Left hindlimb (tissue), 1 donor: ENCODE measurements at regions not wholly inside any gene's neighbourhood (a gene's known extent, or its start where the extent isn't known, plus 50 kb on each side); places are given as distances from the start of the nearest gene placed in this dataset.
"Not testable (repeated sequence)": the region's sequence is repeated elsewhere in the genome, so short reads cannot be mapped to it uniquely, and the experiment has no call there.

Source experiments
- DNase-seq: peaks from one replicate; pipeline ENCODE4 v3.0.0-alpha.2; 2018

DNA sequence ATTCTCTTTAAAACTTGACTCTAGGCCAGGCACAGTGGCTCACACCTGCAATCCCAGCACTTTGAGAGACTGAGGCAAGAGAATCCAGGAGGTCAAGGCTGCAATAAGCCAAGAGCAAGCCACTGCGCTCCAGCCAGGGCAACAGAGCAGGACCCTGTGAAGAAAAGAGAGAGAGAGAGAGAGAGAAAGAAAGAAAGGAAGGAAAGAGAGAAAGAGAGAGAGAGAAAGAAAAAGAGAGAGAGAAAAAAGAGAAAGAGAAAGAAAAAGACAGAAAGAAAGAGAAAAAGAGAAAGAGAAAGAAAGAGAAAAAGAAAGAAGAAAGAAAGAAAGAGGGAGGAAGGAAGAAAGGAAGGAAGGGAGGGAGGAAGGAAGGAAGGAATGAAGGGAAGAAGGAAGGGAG lies 76.7 kb downstream of the RIN2 start:
- DNase-seq = no peak

DNA sequence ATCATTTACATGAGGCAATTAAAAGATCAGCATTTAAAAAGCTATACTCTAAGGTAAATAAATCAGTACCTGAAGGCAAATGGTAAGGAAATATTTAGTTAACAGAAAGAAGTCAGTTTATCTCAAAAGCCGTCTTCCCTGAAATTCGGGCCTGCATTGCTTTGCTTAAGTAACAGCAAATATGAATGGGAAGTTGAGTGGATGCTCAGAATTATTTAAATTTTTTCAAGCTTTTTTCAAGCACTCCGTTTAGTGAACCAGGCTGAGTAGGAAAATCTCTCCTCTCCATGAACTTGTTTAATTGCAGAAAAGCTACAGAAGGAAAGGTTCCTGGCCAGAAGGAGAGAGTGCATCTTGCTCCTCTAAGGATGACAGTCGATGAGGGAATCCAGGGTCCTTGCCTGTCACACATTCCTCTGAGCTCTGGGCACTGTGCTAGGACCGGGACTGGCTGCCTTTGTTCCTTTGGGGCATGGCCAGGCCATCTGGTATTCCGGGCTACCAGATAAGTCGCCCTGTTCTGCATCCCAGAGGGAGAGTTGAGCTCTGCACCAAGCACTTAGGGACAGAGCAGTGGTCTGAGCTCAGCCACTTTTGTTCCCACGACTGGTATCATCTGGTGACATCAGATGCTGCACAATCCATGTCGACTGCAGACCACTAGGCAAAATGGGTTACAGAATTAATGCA lies 77.6 kb downstream of the RIN2 start:
- no peak for DNase-seq

DNA sequence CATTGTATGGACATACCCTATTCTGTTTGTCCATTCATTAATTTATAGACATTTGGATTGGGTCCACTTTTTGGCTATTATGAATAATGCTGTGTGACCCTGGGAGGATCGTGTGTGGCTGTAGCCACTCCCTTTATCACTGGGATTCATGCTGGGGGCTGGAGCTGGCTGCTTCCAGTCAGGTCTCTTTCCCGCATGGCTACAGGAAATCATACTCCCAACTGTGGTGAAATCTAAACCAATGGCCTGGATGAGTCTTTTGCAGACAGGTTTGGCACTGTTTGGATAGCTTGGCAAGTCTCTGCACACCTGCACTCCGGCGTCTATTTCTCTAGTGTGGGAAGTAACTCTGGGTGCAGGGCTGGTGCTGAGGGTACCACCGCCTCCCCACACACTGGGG lies 80.4 kb downstream of the RIN2 start:
- DNase-seq = no peak

DNA sequence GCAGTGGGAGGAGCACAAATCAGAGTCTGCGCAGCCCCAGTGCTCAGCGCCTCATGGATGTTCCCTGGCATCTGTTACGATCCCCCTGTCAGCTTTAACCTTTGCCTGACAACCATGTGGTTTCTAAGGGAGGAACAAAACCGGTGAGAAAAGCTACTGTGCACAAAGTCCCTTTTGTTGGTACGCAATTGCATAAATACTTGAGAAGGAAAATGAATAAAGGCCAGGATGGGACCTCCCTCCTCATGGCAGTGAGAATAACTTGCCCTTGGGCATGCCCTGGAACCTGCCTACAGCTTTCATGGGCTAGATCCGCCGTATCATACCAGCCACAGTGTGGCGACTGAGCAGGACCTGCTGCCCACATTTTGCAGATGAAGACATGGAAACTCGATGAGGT lies 81.0 kb downstream of the RIN2 start:
- DNase-seq = no peak

DNA sequence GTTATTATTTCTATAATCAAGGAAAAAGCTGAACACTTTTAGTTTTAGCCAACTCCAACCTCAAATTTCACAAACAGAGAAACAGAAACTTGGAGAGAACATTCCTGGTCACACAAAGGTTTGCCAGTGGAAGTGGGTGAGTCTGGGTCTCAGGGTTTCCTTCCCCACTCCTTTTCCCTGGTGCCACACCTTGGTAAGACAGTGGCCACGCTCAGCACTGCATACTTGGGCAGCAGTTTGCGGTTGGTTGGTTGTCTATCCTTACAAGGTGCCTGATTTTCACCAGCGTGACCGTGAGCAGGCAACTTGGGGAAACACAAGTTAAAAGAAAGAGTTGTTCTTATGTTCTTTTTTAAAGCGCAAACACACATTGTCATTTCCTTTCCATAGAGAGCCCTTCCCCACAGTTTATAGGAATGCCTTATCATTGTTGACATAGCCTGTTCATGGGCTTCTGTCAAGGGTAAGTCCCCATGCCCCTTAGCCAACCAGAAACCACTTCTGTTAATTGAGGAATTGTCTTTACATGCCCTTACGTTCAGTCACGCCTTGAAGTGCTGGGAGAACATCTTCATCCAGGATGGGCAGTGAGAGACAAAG lies 82.2 kb downstream of the RIN2 start:
- no peak for DNase-seq

DNA sequence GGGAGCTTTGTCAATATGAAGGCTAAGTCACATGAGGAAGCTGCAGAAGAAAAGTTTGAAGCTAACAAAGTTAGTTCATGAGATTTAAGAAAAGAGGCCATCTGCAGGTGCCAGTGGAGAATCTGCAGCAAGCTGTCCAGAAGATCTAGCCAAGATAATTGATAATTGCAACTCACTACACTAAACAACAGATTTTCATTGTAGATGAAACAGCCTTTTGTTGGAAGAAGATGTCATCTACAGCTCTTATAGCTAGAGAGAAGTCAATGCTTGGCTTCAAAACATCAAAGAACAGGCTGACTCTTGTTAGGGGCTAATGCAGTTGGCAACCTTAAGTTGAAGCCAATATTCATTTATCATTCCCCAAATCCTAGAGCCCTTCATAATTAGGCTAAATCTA lies 83.7 kb downstream of the RIN2 start:
- no peak for DNase-seq

DNA sequence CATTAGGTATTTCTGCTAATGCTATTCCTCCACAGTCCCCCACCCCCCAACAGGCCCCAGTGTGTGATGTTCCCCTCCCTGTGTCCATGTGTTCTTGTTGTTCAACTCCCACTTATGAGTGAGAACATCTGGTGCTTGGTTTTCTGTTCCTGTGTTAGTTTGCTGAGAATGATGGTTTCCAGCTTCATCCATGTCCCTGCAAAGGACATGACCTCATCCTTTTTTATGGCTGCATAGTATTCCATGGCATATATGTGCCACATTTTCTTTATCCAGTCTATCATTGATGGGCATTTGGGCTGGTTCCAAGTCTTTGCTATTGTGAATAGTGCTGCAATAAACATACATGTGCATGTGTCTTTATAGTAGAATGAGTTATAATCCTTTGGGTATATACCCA lies 86.8 kb downstream of the RIN2 start:
- not testable (repeated sequence) for DNase-seq

DNA sequence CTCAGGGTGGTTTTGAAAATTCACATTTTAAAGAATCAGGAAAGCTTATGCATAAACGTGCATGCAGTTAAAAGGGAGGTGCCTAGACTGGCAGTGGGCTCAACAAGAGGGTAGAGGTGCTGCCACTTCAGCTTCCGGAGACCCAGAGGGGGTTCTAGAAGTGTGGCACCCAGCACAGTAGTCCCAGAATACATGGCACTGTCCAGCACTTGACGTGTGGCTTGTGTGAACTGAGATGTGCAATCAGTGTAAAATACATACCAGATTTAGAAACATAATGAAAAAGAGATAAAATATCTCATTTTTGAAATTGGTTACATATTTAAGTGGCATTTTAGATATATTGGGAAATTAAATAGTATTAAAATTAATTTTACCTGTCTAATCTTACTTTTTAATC lies 89.3 kb downstream of the RIN2 start:
- no peak for DNase-seq

DNA sequence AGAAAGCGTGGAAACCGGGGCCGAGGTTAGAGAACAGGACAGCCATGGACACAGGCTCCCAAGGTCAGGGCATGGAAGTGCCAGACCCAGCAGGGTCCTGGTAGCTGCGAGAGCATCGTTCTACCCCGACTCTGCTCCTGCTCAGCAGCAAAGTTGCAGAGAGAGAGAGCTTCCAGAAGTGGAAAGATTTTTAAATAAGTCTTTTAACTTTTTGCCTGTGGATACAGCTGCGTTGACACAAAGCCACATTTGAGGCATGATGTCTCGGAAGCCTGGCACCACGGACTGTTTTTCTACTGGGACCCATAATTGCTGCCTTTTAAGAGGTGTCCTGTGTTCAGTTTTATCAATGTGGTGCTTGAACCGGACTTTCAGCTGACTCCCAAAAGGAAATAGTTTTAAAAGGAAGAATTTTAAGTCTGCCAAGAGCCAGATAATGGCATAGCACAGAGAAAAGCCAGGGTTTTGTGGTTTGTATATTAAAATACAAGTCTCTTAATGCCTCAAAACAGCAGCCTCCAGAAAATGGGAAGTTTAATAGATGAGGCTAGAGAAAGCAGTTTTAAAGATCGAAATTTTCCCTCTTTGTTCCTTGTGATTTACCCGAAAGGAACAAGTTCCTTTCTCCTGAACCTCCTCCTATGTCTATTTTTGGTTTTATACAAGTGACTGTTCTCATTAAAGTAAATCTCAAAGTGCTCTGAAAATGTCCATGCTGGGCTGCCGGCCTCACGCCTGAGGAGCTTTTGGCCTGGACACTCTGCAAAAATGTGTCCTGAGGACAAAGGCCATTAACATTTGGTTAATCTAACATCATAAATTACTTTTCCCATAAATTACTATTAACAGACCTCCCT lies 91.5 kb downstream of the RIN2 start:
- peak; percentile 81 for DNase-seq

DNA sequence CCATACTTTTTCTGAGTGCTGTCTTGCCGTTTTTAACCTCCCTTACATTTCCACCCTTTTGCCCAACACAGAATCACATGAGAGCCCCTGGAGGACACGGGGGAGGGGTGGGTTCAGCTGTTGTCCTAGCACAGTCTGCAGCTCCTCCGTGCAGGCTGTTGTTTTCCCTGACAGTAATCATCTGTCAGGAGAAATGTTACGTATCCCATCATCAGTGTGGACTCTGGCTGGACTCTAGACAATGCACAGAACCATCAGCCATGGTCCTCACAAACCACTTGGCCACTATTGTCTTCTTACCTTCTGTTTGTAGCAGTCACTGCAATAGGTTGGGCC lies 92.1 kb downstream of the RIN2 start:
- peak; percentile 58 for DNase-seq

DNA sequence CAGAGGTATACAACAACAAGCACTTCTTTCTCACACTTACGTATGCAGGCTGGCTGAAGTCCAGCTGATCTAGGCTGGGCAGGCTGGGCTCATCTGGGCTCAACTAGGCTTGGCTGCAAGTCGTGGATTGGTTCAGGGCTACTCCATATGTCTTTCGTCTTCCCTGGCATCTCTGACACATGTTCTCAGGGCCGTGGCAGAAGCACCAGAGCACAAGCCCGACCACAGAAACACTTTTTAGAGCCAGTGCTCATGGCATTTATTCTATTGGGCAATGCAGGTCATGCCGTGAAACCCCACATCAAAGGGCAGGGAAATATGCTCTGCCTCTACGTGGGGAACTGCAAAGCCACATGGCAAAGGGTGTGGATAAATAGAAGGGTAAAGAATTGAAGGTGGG lies 93.8 kb downstream of the RIN2 start:
- DNase-seq = no peak

DNA sequence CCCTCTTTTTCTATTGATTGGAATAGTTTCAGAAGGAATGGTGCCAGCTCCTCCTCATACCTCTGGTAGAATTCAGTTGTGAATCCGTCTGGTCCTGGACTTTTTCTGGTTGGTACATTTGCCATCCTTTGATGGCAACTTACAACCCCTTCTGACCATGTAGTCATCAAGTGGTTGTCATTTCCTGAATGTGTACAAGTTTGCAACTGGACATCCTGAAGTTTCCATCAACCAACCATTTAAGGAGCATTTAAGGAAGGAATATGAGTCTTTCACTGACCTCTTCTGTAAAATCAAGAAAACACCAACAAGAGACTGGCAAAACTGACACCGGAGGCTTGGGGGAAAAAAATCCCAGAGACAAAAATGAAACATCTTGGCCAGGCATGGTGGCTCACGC lies 97.4 kb downstream of the RIN2 start:
- no peak for DNase-seq

DNA sequence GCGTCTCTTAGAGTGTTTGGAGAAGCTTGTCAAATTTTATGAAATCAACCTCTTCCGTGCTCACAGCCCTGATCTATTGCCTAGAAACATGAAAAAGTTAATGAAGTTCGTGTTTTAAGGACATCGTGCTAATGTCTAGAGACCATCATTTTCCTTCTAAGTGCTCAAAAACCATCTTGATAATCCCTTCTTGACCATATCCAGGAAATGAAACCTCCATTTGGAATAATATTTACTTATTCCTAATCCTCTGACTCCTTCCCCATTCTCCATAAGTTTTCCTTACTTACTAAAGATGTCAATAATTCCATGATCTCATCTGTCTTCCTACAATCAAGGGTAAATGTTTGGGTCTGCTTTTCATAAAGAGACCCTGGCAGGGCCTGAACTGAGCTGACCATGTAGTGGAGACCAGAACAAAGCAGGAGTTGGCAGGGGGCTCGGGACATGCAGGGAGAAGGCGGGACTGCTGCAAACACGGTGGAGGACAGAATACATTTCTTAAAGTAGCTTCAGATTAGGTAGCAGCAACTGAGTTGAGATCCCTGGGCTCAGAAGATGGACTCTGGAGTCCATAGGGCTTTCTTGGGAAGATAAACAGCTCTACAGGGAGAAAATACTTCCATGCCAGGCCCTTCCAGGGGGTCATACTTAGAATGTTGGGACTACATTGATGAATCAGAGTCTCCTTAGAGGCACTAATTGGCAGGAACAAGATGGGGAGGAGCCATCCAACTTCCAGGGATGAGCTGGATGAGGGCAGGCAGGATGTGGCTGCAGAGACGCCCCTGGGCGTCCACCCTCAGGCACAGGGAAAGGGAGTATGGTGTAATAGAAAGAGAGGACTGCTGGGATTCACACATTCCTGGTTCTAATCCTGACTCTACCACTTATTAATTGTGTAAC lies 100.7 kb downstream of the RIN2 start:
- peak; percentile 57 for DNase-seq

DNA sequence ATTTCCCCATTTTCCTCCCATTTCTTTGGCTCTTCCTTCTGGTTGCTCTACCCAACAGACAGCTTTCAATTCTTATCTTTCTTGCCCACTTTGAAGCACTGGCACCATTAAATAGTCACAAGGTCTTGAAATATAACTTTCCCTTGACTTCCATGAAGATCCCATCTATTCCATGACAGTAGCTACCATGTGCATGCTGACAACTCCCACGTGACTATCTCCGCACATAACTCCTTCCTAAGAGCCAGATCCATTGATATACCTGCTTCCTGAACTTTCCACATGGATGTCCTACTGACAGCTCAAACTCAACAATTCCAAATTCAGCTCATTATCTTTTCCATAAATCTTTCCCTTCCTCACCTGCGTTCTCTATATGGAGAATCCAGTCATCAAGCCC lies 101.4 kb downstream of the RIN2 start:
- DNase-seq = no peak

DNA sequence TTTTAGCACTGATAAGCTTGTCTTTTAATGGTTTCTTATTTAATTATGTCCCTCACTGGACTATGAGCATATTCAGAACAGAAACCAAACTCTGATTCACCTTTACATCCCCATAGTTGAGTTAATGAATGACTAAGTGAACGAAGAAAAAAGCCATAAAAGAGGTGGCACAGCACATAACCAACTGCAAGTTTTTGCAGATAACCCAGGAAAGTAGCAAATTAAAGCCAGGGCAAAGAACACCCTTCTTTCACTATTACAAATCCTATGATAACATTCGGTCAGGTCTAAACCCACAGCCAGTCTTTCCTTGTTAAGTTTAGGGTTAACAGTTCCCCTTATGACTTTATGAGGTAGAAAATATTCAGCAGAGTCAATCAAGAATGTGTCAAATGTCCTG lies 102.7 kb downstream of the RIN2 start:
- no peak for DNase-seq

DNA sequence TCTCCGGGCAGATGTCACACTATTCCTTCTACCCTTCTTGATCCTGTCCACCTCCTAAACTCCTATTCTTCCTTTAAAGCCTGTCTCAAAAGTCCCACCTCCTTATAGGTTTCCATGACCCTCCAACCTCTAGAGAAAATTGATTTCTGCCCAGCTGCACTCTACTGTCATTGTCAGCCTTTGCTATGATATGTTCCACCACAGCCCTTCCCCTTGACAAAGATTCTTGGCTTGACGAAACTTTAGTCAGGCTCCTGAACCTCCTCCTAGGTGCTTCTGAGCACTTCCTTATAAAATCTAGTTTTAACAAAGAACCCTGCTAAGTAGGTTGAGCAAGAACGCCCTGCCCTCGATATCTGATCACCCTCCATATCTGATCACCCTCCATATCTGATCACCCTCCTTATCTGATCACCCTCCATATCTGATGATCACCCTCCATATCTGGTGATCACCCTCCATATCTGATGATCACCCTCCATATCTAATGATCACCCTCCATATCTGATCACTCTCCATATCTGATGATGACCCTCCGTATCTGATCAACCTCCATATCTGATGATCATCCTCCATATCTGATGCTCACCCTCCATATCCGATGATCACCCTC lies 103.2 kb downstream of the RIN2 start:
- no peak for DNase-seq

DNA sequence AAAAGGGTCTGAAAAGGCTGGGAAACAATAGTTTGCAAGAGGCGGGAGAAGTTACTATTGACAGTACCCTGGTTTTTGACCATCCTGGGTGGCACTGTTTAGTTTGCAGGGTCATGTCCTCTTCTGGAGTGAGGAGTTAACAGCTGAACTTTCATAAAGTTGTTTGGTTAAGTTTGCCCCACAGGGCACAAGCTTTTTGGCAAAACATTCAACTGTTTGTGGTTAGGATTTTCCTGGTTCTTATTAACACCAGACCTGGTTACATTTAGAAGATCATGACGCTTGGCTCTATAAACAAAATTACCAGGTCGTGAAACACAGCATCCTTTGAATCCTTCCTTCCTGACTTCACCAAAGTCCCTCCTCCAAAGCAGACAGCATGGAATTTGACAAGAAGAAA lies 106.1 kb downstream of the RIN2 start:
- no peak for DNase-seq

DNA sequence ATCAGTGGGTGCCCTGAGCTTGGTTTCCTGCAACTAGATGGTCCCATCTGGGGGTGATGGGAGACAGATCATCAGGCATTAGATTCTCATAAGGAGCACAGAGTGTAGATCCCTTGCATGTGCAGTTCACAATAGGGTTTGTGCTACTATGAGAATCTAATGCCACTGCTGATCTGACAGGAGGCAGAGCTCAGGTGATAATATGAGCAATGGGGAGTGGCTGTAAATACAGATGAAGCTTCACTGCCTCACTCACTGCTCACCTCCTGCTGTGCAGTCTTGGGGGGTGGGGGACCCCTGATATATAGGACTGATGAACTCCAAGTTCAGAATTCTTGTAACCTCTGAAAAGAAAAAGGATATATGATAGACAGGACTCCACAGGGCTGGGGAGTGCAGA lies 108.0 kb downstream of the RIN2 start:
- DNase-seq = no peak

DNA sequence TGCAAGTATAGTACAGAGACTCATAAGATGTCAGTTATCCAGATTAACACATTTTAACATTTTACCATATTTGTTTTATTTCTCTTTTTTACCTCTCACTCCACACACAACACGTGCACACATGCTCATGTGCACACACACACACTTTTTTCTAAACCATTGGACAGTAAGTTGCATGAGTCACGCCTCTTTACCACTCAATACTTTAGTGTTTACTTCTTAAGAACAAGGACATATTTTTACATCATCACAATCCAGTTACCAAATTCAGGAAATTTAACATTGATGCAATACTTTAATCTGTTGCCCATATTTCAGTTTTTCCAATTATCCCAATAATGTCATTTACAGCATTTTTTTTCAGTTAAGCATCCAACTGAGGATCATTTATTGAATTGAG lies 109.0 kb downstream of the RIN2 start:
- no peak for DNase-seq

DNA sequence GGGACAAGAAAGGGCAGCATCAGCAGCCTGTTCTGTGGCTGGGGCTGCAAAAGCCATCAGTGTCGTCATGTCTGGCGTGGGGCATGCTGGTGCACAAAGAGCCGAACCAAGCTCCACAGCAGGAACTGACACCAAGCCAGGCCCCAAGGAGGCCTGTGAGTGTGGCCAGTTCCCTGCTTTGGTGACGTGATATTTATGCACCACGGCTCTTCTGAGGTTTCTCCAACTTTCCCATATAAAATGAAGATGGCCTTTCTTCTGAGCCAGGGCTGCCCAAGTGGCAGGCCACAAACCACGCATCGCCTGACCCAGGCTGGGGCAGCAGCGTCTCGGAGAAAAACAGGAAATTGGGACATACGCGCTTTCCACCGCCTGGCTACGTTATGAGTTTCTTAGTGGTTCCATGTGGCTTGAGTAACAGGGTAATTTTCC lies 109.9 kb downstream of the RIN2 start:
- peak; percentile 78 for DNase-seq

DNA sequence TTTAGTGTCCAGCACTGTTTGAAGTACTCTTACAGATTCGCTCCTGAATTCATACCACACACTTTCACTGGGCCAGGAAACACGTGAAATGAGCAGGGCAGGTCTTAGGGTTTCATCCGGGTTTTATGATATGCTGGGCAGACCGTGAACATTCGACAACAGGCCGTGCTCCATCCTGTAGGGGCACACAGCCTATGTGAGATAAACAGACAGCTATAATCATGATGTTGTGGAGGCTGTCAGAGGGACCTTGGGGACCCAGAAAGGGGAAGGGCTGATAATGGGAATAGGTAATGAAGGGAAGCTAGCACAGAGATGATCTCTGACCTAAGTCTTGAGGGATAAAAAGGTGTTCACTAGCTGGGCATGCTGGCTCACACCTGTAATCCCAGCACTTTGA lies 110.4 kb downstream of the RIN2 start:
- no peak for DNase-seq

DNA sequence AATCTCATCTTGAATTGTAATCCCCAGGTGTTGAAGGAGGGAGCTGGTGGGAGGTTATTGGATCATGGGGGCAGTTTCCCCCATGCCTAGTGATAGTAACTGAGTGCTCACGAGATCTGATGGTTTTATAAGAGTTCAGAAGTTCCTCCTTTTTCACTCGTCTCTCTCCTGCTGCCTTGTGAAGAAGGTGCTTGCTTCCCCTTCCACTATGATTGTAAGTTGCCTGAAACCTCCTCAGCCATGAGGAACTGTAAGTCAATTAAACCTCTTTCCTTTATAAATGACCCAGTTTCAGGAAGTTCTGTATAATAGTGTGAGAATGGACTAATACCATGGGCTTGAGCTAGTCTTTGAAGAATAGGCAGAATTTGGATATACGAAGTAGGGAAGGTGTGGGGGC lies 113.9 kb downstream of the RIN2 start:
- no peak for DNase-seq
